ENCODE measurements at regions not wholly inside any gene's neighbourhood (a gene's known extent, or its start where the extent isn't known, plus 50 kb on each side); places are given as distances from the start of the nearest gene placed in this dataset.
"Not testable (repeated sequence)": the region's sequence is repeated elsewhere in the genome, so short reads cannot be mapped to it uniquely, and the experiment has no call there.

DNA sequence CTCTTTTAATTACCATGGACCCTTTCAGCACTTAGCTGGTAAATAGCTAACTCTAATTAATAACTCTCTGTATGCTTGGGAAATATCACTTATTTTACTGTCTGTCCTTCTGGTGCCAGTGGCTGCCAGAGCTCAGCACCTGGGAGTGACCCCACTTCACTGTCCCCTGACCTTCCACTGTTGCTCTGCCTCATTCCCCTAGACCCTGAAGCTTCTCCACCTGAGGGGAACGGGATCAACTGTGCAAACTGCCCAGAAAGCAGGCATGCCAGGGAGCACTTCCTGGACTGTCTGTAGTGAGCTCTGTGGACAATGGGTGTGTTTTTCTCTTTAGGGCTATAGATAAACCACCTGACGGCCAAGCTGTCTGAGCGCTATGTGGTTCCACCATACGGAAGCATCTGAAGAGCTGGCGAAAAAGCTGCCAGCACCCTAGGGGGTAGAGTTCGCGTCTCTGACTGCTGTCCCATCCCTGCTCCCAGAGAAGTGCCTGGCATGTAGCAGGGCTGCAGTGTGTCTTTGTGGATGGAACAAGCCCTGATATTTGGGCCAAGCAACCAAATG lies 106.3 kb upstream of the FOXA2 start:
- DNase-seq (ENCODE audit: low spot score): no peak

DNA sequence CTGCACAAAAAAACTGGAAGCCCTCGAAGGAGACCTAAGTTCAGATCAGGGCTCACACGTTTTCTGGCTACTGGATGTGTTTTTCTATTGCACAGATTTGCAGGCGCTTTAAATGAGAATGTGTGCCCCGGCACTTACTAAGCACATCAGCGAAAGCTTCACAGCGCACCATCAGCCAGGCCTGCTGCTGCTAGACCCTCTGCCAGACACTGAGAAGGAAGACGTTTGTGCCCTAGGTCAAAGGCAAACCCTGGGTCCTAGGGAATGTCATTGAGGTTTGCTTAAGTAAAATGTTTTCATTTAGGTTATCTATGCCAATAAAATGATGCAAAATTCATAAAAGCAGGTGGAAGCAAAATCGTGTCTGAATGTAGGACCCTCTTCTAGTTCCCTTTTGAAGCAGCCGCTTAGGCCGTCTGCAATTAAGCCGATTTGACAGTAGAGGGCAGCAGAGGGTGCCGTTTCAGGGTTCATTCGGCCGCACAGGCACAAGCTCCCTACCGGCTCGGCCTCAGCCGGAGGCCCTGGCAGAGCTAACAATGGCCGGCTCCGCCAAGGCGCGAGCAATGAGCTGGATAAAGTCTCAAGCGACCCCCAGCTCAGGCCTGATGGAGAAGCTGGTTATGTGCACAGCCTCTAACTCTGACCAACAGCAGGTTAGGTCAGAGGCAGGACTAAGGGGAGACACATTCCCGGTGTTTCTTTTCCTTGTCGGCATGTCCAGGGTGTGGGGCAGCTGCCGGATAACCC lies 107.2 kb upstream of the FOXA2 start:
- peak; percentile 81 for DNase-seq (ENCODE audit: low spot score)

DNA sequence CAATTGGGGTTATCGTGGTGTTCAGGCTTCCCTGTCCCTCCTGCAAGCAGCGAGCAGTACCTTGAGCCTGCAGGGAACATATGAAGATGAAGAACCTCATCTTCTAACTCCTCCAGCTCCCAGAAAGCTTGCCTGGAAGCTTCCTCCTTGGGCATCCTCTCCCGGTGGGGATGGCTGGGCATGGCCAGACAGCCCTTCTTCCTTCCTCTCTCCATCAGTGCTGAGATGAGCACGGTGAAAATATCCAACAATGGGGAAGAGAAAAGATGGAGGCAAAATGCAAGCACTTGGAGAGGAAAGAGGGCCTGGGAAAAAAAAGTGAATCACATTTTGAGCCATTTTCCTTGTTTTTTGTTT lies 107.7 kb upstream of the FOXA2 start:
- DNase-seq (ENCODE audit: low spot score): no peak

DNA sequence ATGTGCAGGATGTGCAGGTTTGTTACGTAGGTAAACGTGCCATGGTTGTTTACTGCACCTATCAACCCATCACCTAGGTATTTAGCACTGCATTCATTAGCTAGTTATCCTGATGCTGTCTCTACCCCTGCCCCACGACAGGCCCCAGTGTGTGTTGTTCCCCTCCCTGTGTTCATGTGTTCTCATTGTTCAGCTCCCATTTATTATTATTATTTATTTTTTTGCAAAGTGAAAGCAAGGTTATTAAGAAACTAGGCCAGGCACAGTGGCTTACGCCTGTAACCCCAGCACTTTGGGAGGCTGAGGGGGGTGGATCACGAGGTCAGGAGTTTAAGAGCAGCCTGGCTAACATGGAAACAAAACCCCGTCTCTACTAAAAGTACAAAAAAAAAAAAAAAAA lies 108.2 kb upstream of the FOXA2 start:
- not testable (repeated sequence) for DNase-seq (ENCODE audit: low spot score)

DNA sequence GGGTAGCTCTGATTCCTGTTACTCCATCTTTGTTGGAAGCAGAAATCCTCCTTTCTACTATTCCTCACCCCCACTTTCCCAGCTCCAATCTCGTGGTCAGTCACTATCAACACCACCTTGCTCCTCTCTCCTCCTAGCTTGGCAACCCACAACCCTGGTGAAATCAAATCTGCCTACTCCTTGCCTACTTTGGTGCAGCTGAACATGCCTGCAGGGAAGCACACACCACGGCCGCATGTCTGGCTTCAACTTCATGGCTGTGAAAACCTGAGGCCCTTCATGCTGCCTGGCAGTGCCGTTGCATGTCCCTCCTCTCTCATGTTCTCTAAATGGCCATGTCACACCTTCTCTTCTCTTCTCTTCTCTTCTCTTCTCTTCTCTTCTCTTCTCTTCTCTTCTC lies 112.4 kb upstream of the FOXA2 start:
- no peak for DNase-seq (ENCODE audit: low spot score)

DNA sequence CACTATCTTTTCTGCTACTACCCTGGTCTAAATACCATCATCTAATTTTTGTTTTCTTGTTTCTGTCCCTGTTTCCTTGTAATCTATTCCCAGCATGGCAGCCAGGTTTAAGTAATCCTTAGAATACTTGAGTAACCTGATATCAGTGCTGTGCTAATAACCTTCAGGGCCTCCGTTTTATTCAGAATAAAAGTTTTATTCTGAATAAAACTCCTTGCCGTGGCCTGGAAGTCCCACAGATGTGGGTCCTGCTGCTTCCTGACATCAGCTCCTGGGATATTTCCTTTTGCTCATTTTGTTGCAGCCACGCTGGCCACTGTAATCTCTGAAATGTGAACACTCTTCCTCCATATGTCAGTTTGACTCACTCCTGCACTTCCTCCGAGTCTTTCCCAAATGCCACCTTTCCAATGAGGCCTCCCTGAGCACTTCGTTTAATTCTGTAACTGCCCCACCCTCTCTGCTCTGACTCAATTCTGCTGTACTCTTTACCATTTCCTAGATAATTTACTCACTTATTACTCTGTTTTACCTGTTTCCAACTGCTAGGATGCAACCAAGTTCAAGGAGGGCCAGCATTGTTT lies 114.0 kb upstream of the FOXA2 start:
- DNase-seq (ENCODE audit: low spot score): no peak

DNA sequence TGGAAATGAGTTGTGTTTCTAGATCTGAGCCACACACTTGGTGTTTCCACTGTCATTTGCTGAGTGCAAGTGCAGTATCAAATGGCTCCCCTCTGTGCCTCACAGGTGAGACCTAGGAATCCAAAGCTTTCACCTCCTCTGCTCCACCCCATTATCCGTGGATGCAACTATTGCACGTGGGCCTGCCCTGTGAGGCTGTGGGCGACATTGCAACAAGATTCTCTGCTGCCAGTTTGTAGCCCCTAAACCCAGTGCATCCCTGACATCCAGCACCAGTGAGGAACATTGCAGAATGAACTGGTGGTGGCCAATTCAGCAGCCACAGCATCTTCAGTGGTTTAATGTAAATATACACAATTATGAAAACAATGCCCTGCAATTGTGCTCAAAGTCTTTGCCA lies 115.0 kb upstream of the FOXA2 start:
- no peak for DNase-seq (ENCODE audit: low spot score)

DNA sequence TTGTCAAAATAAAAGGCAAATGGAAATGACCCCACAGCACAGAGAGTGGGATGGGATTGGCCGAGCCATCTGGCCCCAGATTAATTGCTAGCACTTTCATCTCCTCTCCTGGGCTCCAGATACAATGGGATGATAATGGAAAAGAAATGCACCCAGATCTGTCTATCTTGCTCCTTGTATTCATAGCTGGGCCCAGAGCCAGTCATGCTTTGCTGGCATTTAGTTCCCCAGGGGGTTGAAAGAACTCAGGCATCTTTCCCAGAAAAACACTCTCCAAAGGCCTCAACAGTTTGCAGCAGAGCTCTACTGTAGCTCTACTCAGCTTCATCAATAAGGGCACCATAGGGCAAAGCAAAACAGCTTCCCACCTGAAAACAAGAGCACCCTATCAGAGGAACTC lies 116.0 kb upstream of the FOXA2 start:
- DNase-seq (ENCODE audit: low spot score): no peak

DNA sequence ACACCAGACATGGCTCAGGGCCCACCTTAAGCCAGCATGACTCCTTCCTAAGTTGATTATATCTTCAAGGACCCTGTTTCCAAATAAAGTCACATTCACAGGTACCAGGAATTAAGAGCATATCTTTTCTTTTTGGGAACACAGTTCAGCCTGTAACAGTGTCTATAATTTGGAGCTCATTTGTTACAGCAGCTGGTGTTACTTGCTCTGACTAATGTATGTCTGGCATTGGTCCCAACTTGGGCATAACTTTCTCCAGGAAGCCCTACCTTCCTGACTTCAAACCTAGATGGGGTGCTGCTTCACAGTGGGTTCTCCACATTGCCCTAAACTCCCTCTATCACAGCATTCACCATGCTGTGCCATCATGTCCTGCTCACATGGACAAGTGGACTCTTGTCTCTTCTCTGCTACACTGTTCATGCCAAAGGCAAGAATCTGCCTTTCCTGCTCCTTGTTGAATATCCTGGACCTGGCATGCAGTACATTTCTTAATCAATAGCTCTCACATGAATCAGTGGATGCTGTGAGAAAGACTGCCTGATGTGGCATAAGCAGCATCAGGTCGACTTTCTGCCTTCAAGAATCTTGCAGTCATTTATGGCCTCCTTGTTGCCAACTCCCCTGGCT lies 117.4 kb upstream of the FOXA2 start:
- no peak for DNase-seq (ENCODE audit: low spot score)

DNA sequence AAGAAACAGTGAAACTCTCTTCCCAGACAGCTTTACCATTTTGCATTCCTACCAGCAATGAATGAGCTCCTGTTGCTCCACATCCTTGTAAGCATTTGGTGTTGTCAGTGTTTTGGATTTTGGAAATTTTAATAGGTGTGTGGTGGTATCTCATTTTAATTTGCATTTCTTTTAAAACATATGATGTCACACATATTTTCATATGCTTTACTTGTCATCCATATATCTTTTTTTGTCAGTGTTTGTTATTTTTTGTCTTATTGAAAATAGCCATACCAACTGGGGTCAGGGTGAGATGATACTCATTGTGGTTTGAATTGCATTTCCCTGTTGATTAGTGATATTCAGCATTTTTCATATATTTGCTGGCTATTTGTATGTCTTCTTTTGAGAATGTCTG lies 119.5 kb upstream of the FOXA2 start:
- no peak for DNase-seq (ENCODE audit: low spot score)

DNA sequence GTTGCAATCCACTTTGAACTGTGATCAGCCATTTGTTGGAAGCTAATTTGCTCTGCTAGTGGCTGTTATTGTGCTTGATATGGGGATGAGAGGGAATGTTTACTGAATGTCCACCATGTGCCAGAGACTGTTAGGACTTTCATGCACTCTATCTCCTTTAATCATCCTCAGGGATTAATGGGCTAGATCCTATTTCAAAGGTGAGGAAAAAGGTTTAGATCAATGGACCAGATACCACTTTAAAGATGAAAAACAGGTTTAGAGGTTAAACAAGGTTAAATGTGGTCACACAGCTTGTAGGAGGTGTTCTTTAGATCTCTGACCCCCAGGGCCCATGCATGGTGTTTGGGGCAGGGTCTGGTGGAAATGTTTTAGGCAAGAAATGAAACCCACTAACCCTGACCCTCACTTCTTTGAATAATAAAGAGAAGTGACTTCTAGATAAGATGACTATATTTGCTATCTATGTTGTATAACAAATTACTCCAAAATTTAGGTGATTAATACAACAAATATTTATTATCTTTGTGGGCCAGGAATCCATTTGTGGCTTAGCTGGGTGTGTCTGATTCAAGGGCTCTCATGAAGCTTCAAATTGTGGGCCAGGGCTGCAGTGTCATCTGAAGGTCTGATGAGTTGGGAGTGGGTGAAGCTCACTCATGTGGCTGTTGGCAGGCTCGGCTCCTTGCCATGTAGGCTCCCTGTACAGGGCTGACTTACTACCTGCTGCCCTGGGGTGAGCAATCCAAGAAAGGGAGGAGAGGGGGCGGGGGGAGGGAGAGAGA lies 127.8 kb upstream of the FOXA2 start:
- no peak for DNase-seq (ENCODE audit: low spot score)

DNA sequence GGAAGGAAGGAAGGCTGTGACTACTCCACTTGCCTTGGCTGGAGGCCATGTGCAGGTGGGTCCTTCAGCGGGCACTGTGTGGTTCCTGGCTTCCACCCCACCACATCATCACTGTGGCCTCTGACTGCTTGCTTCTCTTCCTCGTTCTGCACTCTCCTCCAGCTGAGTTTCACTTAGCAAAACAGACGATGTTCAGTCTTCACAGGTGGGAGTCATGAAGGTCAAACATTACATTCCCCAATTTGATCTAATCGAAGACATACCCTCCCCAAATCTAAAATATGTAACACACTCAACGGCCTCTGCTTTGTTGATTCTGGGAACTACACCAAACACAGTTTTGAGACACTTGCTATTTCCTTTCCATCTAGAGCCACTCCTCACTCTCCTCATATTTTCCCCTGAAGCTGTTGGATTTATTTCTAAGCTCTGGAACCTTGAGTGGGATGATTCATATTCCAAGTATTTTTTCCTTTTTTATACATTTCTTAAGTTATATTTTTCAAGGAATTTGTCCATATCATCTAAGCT lies 132.5 kb upstream of the FOXA2 start:
- DNase-seq (ENCODE audit: low spot score): no peak

DNA sequence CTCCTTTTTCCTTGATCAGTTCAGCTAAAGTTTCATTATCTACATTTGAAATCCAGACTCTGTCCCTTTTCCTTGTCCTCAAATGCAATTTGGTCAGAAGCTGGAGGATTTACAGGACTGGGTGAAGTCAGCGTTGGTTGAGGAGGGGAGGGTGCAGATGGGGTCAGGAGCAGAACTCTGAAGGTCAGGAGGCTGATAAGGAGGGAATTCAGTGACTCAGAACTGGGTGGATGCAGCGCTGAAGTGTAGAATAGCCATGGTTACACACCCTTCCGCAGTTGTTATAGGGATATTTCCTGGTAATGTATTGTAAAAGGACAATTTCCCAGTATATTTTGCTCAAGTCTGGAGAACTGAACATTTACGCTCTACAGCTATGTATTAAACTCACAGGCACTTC lies 133.1 kb upstream of the FOXA2 start:
- DNase-seq (ENCODE audit: low spot score): no peak

DNA sequence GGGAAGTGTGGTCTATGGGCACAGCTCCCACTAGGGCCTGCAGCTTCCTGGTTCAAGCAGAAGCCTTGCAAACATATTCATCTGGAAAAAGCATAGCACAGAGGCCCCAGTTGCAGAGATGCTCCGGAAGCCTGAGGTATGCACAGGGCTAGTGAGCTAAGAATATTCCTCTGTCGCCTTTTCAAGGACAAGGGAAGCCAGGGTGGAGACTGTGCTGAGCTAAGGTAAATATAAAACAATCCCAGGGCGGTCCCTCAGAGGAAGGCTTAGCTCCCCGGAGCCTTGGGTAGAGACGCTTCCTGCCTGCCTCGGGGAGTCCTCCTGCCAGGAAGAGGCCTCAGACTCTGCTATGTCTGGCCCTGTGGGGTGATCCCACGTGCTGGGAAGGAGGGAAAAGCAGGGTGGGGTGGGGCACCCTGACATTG lies 134.8 kb upstream of the FOXA2 start:
- no peak for DNase-seq (ENCODE audit: low spot score)

DNA sequence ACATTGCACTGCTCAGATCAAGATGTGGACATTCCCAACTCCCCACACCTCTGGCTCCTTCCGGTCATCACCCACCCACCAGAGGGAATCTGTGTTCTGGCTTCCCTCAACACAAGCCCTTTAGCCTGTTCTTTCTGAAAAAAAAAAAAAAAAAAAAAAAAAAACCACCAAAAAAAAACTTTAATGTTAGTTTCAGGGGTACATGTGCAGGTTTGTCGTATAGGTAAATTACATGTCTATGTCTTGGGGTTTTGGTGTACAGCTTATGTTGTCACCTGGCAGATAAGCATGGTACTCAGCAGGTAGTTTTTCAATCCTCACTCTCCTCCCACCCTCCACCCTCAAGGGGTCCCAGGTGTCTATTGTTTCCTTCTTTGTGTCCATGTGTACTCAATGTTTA lies 135.8 kb upstream of the FOXA2 start:
- no peak for DNase-seq (ENCODE audit: low spot score)

DNA sequence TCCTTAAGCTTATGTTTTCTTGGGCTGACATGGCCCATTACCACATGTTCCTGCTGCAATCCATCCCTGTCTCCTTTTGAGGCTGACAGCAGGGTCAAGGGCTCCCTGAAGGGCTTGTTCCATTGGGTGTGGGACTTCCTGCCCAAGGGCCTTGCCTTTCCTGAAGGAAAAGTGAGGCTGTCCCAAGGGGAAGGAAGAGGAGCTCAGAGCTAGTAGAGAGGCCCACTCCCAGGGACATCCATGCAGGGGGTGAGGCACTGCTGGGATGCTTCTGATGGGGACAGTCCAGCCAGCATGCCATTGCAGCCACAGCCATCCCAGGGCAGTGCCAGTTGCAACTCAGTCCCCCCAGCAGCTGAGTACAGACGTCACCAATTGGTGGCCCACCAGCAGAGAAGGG lies 138.4 kb upstream of the FOXA2 start:
- no peak for DNase-seq (ENCODE audit: low spot score)

DNA sequence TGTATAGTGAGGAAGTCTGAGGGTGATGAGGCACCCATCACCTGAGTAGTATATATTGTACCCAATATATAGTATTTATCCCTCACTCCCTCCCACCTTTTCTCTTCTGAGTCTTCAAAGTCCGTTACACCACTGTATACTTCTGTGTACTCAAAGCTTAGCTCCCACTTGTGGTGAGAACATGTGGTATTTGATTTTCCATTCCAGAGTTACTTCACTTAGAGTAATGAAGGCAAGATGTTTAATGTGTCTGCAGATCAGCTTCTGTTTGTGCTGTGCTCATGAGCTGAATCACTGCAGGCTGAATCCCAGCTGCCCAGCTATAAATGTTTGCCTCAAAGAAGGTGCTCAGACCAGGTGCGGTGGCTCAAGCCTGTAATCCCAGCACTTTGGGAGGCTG lies 139.3 kb upstream of the FOXA2 start:
- no peak for DNase-seq (ENCODE audit: low spot score)

DNA sequence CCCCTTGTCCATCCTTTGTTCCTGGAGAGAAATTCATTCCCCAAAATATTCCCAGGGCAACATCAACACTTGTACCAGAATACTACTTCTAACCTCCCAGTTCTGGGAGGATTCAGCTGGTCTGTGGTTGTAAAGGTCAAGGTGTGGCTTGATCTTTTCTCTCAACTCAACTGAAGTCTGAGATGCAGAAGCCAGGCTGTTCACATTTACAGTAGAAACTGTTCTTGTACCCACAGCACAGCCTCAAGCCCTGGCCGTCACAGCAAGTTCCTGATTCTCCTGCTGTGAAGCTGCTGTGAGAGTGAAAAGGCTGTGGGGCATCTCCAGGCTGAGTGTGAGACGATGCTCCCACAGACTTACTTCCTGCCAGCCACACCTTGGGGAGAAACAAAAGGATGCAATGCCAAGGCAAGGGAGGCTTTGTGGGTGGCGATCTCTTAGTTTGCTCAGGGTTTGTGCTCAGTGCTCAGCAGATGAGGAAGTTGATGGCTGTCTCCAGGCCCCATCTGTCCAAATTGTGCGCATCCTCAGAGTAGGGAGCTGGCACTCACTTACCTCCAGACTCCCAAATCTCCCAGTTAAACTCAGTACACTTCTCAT lies 143.9 kb upstream of the FOXA2 start:
- no peak for DNase-seq (ENCODE audit: low spot score)

DNA sequence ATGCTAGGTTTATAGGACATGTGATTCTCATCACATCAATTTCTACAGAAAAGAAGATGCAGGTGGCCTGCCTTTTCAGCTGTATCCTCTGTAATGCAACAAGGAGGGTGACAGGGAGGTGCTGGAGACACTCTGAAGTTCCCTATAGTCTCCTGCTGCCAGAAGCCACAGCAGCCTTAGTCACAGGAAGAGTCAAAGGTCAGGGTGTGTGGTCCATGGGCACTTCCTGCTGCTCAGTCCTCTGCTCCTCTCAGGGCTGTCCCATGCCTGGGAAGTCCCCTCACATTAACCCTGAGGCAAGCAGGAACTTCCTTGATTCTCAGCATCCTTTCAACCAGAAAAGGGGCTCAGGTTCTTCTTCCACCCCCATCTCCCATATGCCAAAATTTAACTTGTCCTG lies 144.8 kb upstream of the FOXA2 start:
- DNase-seq (ENCODE audit: low spot score): no peak

DNA sequence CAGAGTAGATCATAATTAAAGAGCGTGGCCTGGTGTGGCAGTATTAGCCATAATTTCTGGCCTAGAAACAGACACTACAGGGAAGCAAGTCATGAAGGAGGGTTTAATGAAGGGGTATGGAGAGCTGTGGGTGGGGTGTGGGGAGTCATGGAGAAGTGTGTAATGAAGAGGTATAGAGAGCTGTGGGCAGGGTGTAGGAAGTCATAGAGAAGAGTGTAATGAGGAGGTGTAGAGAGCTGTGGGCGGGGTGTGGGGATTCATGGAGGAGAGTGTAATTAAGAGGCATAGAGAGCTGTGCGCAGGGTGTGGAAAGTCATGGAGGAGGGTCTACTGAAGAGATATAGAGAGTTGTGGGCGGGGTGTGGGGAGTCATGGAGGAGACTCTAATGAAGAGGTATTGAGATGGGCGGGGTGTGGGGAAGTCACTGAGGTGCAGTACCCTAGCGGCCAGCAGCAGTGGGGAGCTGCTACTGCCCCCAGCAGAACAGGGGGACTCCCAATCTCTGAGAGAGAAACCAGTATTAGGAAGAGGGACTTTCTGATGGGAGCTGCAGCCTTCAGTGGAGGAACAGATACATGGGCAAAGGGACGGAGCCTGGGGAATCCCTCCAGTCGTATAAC lies 145.4 kb upstream of the FOXA2 start:
- no peak for DNase-seq (ENCODE audit: low spot score)

DNA sequence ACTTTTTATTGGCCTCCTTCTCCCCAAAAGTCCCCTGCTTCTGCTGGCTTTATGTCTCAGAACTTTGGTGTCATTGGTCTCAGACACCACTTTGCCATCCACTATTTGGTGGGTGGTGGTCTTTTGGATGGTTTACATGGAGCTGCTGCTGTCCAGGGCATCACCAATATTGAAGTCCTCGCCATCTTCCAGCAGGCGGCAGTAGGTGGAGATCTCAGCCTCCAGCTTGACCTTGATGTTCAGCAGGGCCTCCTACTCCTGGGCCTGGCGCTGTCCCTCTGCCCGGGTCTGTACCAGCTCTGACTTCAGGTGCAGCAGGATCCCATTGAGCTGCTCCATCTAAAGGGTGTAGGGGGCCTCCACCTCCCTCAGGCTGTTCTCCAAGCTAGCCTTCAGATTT lies 148.4 kb upstream of the FOXA2 start:
- DNase-seq (ENCODE audit: low spot score): no peak

Data from ureter (tissue), 1 donor.